T-helper 1 cell treated with Interleukin-12 subunit alpha and Interleukin-12 subunit beta and Interleukin-4 antibody, amounts not matched to agents 30 μg/mL and 1 μg/mL, for 36 hours (primary cell): ENCODE measurements at regions not wholly inside any gene's neighbourhood (a gene's known extent, or its start where the extent isn't known, plus 50 kb on each side); places are given as distances from the start of the nearest gene placed in this dataset.
"Not testable (repeated sequence)": the region's sequence is repeated elsewhere in the genome, so short reads cannot be mapped to it uniquely, and the experiment has no call there.

ENCODE experiments used
- H3K27ac Mint-ChIP-seq: one replicate; pipeline ENCODE4 v1.8.0; 2021; ENCODE audit warnings: mild to moderate bottlenecking, mixed read lengths
- H3K27me3 Mint-ChIP-seq: one replicate; pipeline ENCODE4 v1.8.0; 2021; ENCODE audit warnings: low read depth, mixed read lengths
- H3K36me3 Mint-ChIP-seq: one replicate; pipeline ENCODE4 v1.8.0; 2021; ENCODE audit warnings: low read depth, mixed read lengths
- H3K4me1 Mint-ChIP-seq: one replicate; pipeline ENCODE4 v1.8.0; 2021; ENCODE audit warnings: low read depth, mixed read lengths
- H3K4me3 Mint-ChIP-seq: one replicate; pipeline ENCODE4 v1.8.0; 2021; ENCODE audit warnings: mild to moderate bottlenecking, moderate library complexity, mixed read lengths
- H3K9me3 Mint-ChIP-seq: one replicate; pipeline ENCODE4 v1.8.0; 2021; ENCODE audit warnings: mixed read lengths

DNA sequence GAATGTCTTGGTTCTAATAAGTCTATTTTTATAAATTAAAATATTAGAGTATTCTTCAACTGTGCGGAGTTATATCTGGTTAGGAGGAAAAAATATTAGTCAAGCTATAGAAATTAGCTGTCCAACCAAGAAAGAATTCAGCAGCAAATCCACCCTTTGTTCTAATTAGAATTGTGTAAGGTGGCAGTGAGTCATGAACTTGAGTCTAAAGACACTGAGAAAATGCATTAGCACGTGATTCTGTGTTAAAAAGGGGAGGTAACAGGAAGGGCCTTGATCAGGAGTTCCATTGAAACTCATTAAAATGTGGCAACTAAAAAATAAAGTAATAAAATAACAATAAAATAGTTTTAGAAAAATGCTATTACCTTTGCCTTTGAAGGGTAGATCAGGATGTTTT is 398.2 kb upstream of the RGS18 start:
- Mint-ChIP-seq H3K4me1 (no peaks in the 10 kb centered on the region), H3K9me3 (no peaks in the 10 kb centered on the region), H3K27ac (no peak overlapping the region), H3K36me3 (no peaks in the 10 kb centered on the region), H3K27me3 (no peaks in the 10 kb centered on the region), H3K4me3 (no peak overlapping the region)

DNA sequence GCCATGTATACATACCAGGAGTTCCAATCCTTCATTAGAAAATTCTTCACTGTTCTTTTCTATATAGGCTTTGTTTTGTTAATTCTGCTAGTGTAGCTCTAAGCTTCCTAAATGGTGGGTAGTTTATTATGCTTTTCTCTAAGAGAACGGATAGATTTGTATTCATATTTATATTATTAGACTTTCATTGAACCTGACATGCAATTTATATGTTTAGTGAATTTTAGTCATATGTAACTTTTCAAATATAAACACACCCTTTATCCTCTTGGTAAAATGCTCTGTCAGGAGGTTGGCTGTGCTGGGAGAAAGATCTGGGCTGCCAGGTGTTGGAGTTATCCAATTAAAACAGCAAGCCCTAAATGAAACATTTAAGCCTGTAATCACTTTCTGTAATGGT is 369.7 kb upstream of the RGS18 start:
- H3K4me3 Mint-ChIP-seq, result no peak overlapping the region
- no peaks in the 10 kb centered on the region for H3K9me3 Mint-ChIP-seq
- H3K27ac Mint-ChIP-seq, result no peak overlapping the region
- H3K4me1 Mint-ChIP-seq, result no peaks in the 10 kb centered on the region
- no peaks in the 10 kb centered on the region for H3K36me3 Mint-ChIP-seq
- H3K27me3 Mint-ChIP-seq, result no peaks in the 10 kb centered on the region

- H3K27me3 Mint-ChIP-seq, result no peaks in the 10 kb centered on the region
- H3K27ac Mint-ChIP-seq, result no peak overlapping the region
- H3K9me3 Mint-ChIP-seq, result no peaks in the 10 kb centered on the region
- no peaks in the 10 kb centered on the region for H3K4me1 Mint-ChIP-seq
- H3K4me3 Mint-ChIP-seq, result no peak overlapping the region
- H3K36me3 Mint-ChIP-seq, result no peaks in the 10 kb centered on the region
These were observed 360.1 kb upstream of the RGS18 start for GRCh38 chr1:191798178-191798577.

DNA sequence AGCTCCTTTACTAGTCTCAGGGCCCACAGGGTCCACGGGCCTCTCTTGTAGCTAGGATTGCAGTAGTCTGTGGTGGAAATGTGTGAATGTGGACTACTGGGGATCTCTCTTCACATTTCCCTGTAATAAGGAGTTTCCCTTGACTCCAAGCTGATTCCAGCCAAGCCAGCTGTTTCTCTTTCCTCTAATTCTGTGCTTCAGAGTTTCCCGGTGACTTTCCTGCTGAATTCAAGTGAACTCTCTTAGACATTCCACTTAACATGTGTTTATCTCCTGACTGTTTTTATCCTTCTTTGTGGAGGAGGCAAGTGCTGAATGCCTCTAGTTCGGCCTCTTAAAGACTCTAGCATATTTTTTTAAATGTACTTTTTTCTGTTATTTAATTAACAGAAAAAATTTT is 354.0 kb upstream of the RGS18 start:
- Mint-ChIP-seq H3K27me3 (no peaks in the 10 kb centered on the region), H3K9me3 (no peaks in the 10 kb centered on the region), H3K36me3 (no peaks in the 10 kb centered on the region), H3K4me1 (no peaks in the 10 kb centered on the region), H3K27ac (no peak overlapping the region), H3K4me3 (no peak overlapping the region)

DNA sequence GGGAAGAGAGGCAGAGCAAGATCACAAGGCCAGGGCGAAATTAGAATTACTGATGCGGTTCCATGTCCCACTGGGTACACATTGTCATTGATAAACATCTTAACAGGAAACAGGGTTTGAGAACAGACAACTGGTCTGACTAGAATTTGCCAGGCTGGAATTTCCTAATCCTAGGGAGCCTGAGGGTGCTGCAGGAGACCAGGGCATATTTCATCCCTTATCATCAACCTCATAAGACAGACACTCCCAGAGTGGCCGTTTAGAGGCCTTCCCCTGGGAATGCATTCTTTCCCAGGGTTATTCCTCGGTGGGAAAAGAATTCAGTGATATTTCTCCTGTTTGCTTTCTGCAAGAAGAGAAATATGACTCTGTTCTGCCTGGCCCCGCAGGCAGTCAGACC is 344.7 kb upstream of the RGS18 start:
- H3K27me3 Mint-ChIP-seq, H3K27ac Mint-ChIP-seq, H3K36me3 Mint-ChIP-seq, H3K4me1 Mint-ChIP-seq, H3K9me3 Mint-ChIP-seq, H3K4me3 Mint-ChIP-seq: not testable (repeated sequence)

GRCh38 chr1:191818198-191818597 is 340.1 kb upstream of the RGS18 start:
- Mint-ChIP-seq H3K4me1 (no peaks in the 10 kb centered on the region), H3K9me3 (peaks cover 4% of the 10 kb centered on the region), H3K27ac (no peak overlapping the region), H3K36me3 (no peaks in the 10 kb centered on the region), H3K27me3 (no peaks in the 10 kb centered on the region), H3K4me3 (no peak overlapping the region)

DNA sequence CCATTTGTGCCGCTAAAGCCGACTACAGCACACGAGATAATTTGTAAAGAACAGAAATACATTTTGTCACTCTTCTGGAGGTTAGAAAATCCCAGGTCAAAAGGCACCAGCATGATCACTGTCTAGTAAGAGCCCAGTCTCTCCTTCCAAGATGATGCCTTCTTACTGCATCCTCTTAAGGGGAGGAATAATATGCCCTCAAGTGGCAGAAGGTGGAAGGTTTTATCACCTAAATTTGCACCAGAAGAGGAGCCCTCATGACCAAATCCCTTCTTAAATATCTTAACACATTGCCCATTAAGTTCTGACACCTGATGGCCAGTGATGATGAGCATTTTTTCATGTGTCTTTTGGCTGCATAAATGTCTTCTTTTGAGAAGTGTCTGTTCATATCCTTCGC is 326.7 kb upstream of the RGS18 start:
- Mint-ChIP-seq H3K27ac (no peak overlapping the region), H3K9me3 (peaks cover 3% of the 10 kb centered on the region), H3K4me1 (no peaks in the 10 kb centered on the region), H3K27me3 (no peaks in the 10 kb centered on the region), H3K36me3 (no peaks in the 10 kb centered on the region), H3K4me3 (no peak overlapping the region)

DNA sequence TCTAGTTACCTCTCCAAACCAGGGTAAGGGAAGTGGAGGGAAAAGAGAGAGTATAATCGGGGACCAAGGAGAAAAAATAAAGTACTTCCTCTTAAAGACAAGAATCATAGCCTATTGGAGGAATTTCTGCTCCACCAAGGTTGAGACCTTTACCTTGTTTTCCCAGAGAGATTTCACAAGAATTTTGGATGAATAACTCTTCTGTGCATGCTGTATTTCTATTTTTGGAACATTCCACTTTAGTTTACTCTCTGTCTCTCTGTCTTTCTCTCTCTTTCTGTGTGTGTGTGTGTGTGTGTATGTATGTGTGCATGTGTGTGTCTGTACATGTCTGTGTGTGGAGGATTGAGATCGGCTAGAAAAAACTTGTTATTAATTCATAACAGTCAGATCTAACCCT is 318.4 kb upstream of the RGS18 start:
- H3K4me3 Mint-ChIP-seq, result no peak overlapping the region
- peaks cover 3% of the 10 kb centered on the region for H3K9me3 Mint-ChIP-seq
- no peaks in the 10 kb centered on the region for H3K36me3 Mint-ChIP-seq
- no peaks in the 10 kb centered on the region for H3K4me1 Mint-ChIP-seq
- H3K27me3 Mint-ChIP-seq, result no peaks in the 10 kb centered on the region
- no peak overlapping the region for H3K27ac Mint-ChIP-seq

- H3K9me3 Mint-ChIP-seq, result no peaks in the 10 kb centered on the region
- no peak overlapping the region for H3K4me3 Mint-ChIP-seq
- H3K27ac Mint-ChIP-seq, result no peak overlapping the region
- H3K36me3 Mint-ChIP-seq, result no peaks in the 10 kb centered on the region
- no peaks in the 10 kb centered on the region for H3K27me3 Mint-ChIP-seq
- H3K4me1 Mint-ChIP-seq, result no peaks in the 10 kb centered on the region
These were observed 306.3 kb upstream of the RGS18 start for GRCh38 chr1:191851799-191852595.

DNA sequence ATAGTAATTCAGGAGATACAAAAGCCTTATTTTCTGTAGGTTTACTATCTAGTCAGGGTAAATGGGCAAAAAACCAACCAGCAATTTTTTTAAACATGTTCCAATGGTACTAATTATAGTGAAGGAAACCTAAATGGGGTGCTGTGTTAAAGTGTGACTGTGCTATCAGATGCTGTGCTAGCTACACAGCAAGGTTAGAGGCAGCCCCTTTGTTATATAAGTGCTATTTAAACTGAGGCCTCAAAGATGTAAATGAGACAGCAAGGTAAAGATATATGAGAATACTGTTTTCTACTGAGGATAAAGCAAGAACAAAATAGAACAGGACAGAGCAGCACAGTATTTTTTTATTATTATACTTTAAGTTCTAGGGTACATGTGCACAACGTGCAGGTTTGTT is 305.4 kb upstream of the RGS18 start:
- H3K27ac Mint-ChIP-seq, result no peak overlapping the region
- H3K27me3 Mint-ChIP-seq, result no peaks in the 10 kb centered on the region
- no peaks in the 10 kb centered on the region for H3K36me3 Mint-ChIP-seq
- no peak overlapping the region for H3K4me3 Mint-ChIP-seq
- no peaks in the 10 kb centered on the region for H3K4me1 Mint-ChIP-seq
- no peaks in the 10 kb centered on the region for H3K9me3 Mint-ChIP-seq

GRCh38 chr1:191857600-191857999 is 300.7 kb upstream of the RGS18 start:
- no peak overlapping the region for H3K27ac Mint-ChIP-seq
- no peaks in the 10 kb centered on the region for H3K27me3 Mint-ChIP-seq
- no peaks in the 10 kb centered on the region for H3K36me3 Mint-ChIP-seq
- no peaks in the 10 kb centered on the region for H3K9me3 Mint-ChIP-seq
- no peak overlapping the region for H3K4me3 Mint-ChIP-seq
- H3K4me1 Mint-ChIP-seq, result no peaks in the 10 kb centered on the region

DNA sequence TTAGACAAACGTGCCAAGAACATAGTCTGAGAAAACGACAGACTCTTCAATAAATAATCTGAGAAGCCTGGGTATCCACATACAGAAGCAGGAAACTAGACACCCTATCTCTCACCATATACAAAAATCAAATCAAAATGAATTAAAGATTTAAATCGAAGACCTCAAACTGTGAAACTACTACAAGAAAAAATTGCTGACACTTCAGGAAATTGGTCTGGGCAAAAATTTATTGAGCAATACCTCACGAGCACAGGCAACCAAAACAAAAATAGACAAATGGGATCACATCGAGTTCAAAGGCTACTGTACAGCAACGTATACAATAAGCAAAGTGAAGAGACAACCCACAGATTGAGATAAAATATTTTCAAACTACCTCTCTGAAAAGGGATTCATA is 292.8 kb upstream of the RGS18 start:
- Mint-ChIP-seq H3K36me3 (no peaks in the 10 kb centered on the region), H3K4me1 (no peaks in the 10 kb centered on the region), H3K4me3 (no peak overlapping the region), H3K27me3 (no peaks in the 10 kb centered on the region), H3K27ac (no peak overlapping the region), H3K9me3 (no peaks in the 10 kb centered on the region)

DNA sequence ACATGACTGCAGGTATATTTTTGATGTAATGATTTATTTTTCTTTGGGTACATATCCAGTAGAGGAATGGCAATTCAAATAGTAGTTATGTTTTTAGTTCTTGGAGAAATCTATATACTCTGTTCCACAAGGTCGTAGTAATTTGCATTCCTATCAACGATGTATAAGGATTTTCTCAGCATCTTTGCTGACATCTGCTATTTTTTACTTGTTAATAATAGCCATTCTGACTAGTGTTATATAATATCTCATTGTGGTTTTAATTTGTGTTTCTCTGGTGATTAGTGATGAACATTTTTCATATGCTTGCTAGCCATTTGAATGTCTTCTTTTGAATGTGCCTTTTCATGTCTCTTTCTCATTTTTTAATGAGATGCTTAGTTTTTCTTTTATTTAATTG is 292.1 kb upstream of the RGS18 start:
- Mint-ChIP-seq H3K4me3 (no peak overlapping the region), H3K27ac (no peak overlapping the region), H3K4me1 (no peaks in the 10 kb centered on the region), H3K27me3 (no peaks in the 10 kb centered on the region), H3K36me3 (no peaks in the 10 kb centered on the region), H3K9me3 (no peaks in the 10 kb centered on the region)

DNA sequence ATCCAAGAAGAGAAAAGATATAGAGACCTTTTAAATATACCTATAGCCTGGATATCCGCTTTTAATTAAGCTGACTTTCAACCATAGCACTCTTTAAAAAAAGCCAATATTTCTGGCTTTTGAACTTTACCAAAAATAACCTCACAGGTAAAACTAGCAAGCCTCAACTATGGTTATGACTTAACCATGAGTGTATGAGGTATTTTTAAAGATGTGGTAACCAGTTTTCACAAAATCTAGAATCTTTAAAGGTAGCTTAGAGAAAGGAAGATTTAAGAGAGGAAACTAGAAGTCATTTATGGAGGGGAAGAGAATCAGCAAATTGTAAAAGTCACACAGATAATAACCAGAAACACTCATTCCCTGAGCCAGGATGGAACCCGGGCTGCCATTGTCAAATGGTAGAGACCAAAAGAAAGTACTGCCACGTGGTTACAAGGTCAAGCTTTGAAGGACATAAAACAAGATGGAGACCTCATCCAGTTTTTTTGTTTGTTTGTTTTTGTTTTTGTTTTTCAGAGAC is 288.4 kb upstream of the RGS18 start:
- no peak overlapping the region for H3K4me3 Mint-ChIP-seq
- H3K27ac Mint-ChIP-seq, result no peak overlapping the region
- H3K27me3 Mint-ChIP-seq, result no peaks in the 10 kb centered on the region
- H3K4me1 Mint-ChIP-seq, result no peaks in the 10 kb centered on the region
- H3K9me3 Mint-ChIP-seq, result no peaks in the 10 kb centered on the region
- no peaks in the 10 kb centered on the region for H3K36me3 Mint-ChIP-seq

DNA sequence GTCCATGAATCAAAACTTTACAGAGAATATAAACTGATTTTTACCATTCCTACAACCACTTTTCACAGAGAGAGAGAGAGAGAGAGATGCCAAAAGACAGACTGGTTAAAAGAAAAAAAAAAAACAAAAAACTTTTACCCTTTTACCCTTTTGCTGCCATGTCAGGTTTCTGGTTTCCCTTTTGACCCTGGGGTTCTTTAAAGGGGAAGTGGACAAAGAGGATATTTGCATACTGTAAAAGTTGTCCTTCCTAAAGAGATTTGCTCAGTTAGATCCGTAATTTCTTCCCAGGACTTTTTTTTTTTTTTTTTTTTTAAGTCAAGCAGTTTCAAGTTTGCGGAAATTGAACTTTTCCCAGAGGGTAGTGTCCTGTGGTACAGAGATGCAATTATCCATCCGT is 287.8 kb upstream of the RGS18 start:
- no peak overlapping the region for H3K27ac Mint-ChIP-seq
- H3K9me3 Mint-ChIP-seq, result no peaks in the 10 kb centered on the region
- H3K27me3 Mint-ChIP-seq, result no peaks in the 10 kb centered on the region
- H3K4me1 Mint-ChIP-seq, result no peaks in the 10 kb centered on the region
- no peak overlapping the region for H3K4me3 Mint-ChIP-seq
- no peaks in the 10 kb centered on the region for H3K36me3 Mint-ChIP-seq

DNA sequence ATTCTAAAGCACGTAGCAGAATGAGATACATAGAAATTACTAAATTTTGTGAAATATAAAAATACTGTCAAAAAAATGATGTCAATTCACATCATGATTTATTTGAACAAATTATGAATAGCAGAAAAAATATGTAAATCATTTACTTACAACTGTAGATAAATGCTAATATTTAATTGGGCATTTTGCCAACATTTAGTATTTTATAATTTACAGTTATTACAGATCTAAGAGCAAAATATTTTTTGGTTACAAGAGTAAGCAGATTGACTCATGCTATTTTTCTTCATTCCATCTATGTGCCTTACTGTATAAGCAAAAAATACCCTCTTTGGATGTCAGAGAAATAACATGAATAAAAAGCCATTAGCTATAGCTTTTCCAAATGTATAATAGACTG is 282.3 kb upstream of the RGS18 start:
- Mint-ChIP-seq H3K9me3 (no peaks in the 10 kb centered on the region), H3K4me3 (no peak overlapping the region), H3K4me1 (no peaks in the 10 kb centered on the region), H3K27ac (no peak overlapping the region), H3K27me3 (no peaks in the 10 kb centered on the region), H3K36me3 (no peaks in the 10 kb centered on the region)
